ENCODE measurements at regions not wholly inside any gene's neighbourhood (a gene's known extent, or its start where the extent isn't known, plus 50 kb on each side); places are given as distances from the start of the nearest gene placed in this dataset.

DNA sequence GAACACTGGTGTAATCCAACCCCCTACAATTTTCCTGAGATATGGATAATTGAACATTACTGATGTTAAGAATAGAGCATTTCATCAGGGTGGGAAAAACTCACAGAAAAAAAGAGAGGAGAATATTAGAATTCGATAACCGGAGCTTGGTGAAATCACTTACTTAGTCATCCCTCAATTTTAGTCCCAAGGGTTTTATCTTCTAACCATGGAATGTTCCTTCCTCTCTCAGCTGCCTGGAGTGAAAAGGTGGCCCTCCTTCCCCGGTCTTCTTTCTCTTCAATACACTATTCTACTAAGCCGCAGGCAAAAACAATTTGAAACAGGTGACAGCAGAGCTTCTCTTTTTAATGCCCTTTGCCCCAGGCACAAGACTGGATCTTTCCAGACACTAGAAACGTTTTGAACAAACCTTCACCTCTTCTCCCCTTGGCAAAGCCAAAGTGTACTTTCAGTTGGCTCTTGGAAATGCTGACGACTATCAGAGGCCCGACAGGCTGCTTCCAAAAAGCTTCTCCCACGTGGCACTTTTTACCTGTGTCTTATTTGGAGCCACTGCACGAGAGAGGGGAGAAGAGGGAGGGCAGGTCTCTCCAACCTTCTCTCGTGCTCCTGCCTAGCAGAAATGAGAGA lies 543.9 kb downstream of the TLE1 start:
- no TSS peak for BruUV-seq (replicated peaks)
- in situ Hi-C loops (cut with MboI) = no loop called here
- no peaks in the 10 kb centered on the region for H4K20me1 ChIP-seq (ENCODE audit: control insufficient read depth, insufficient read depth)
- no peaks in the 10 kb centered on the region for H3K4me1 ChIP-seq (ENCODE audit: control insufficient read depth, insufficient read depth, low read length)
- DNase-seq (ENCODE audit: low read depth, low spot score) (no peak), FAIRE-seq (no peak), ATAC-seq (no peak)
- ChIA-PET CTCF (no interaction called here), SMC1A (ENCODE audit: uncharacterized antibody, unreplicated experiment) (no interaction called here), POLR2A (no interaction called here), RAD21 (ENCODE audit: unreplicated experiment) (no interaction called here)
- no peak overlapping the region for H3K4me3 ChIP-seq
- no peaks in the 10 kb centered on the region; the same call in 2 of the 3 replicates for H3K9me3 ChIP-seq (replicated peaks; ENCODE audit: control insufficient read depth, insufficient read depth, low read length)
- H3K79me2 ChIP-seq (ENCODE audit: control insufficient read depth, insufficient read depth, low read length) = no peaks in the 10 kb centered on the region
- intact Hi-C loops (cut with micrococcal nuclease; ENCODE audit: unreplicated experiment) = no loop called here
- H2AFZ ChIP-seq (ENCODE audit: control insufficient read depth, low read depth, low read length) = no peak overlapping the region
- no peak overlapping the region for H3K27ac ChIP-seq (ENCODE audit: control insufficient read depth, insufficient read depth)
- H3K36me3 ChIP-seq (ENCODE audit: control insufficient read depth in 2 of 2, insufficient read depth in 2 of 2, low read length in 1 of 2) = no peaks in the 10 kb centered on the region
- H3K27me3 ChIP-seq (replicated peaks in 1 of 2; ENCODE audit: control insufficient read depth in 2 of 2, insufficient read depth in 2 of 2, low read length in 1 of 2) = no peaks in the 10 kb centered on the region
- no peak overlapping the region for H3K9ac ChIP-seq (ENCODE audit: control insufficient read depth, insufficient read depth, low read length)
- 30% methylated on average over 10 of the region's 10 CpGs for WGBS (ENCODE audit: insufficient coverage, insufficient replicate concordance, low lambda C conversion rate, missing lambda C conversion rate)
- no peak overlapping the region for H3K4me2 ChIP-seq (ENCODE audit: control insufficient read depth, insufficient read depth)
- no peak for TF ChIP-seq RBBP5 (conservative IDR thresholded peaks at IDR 0.05)
- TF ChIP-seq, protein P1, sequence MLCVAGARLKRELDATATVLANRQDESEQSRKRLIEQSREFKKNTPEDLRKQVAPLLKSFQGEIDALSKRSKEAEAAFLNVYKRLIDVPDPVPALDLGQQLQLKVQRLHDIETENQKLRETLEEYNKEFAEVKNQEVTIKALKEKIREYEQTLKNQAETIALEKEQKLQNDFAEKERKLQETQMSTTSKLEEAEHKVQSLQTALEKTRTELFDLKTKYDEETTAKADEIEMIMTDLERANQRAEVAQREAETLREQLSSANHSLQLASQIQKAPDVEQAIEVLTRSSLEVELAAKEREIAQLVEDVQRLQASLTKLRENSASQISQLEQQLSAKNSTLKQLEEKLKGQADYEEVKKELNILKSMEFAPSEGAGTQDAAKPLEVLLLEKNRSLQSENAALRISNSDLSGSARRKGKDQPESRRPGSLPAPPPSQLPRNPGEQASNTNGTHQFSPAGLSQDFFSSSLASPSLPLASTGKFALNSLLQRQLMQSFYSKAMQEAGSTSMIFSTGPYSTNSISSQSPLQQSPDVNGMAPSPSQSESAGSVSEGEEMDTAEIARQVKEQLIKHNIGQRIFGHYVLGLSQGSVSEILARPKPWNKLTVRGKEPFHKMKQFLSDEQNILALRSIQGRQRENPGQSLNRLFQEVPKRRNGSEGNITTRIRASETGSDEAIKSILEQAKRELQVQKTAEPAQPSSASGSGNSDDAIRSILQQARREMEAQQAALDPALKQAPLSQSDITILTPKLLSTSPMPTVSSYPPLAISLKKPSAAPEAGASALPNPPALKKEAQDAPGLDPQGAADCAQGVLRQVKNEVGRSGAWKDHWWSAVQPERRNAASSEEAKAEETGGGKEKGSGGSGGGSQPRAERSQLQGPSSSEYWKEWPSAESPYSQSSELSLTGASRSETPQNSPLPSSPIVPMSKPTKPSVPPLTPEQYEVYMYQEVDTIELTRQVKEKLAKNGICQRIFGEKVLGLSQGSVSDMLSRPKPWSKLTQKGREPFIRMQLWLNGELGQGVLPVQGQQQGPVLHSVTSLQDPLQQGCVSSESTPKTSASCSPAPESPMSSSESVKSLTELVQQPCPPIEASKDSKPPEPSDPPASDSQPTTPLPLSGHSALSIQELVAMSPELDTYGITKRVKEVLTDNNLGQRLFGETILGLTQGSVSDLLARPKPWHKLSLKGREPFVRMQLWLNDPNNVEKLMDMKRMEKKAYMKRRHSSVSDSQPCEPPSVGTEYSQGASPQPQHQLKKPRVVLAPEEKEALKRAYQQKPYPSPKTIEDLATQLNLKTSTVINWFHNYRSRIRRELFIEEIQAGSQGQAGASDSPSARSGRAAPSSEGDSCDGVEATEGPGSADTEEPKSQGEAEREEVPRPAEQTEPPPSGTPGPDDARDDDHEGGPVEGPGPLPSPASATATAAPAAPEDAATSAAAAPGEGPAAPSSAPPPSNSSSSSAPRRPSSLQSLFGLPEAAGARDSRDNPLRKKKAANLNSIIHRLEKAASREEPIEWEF (IDR thresholded peaks at IDR 0.05; ENCODE audit: insufficient replicate concordance, low read depth, low read length) = no peak
- no peak for TF ChIP-seq CHD4 (IDR thresholded peaks at IDR 0.05)
- TF ChIP-seq ETV6 (conservative IDR thresholded peaks at IDR 0.05 in 1 of 2, IDR thresholded peaks at IDR 0.05 in 1 of 2; ENCODE audit: borderline replicate concordance in 1 of 2, low read depth in 1 of 2) = no peak
- no peak for TF ChIP-seq CBFB (IDR thresholded peaks at IDR 0.05; ENCODE audit: low read depth)
- TF ChIP-seq RB1 (IDR thresholded peaks at IDR 0.05; ENCODE audit: borderline replicate concordance) = no peak
- TF ChIP-seq, protein P2, sequence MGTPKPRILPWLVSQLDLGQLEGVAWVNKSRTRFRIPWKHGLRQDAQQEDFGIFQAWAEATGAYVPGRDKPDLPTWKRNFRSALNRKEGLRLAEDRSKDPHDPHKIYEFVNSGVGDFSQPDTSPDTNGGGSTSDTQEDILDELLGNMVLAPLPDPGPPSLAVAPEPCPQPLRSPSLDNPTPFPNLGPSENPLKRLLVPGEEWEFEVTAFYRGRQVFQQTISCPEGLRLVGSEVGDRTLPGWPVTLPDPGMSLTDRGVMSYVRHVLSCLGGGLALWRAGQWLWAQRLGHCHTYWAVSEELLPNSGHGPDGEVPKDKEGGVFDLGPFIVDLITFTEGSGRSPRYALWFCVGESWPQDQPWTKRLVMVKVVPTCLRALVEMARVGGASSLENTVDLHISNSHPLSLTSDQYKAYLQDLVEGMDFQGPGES (IDR thresholded peaks at IDR 0.05) = no peak
- no peak for TF ChIP-seq NFIC (IDR thresholded peaks at IDR 0.05; ENCODE audit: low read depth, low read length)
- no peak for TF ChIP-seq NBN (IDR thresholded peaks at IDR 0.05)
- TF ChIP-seq, protein P3, sequence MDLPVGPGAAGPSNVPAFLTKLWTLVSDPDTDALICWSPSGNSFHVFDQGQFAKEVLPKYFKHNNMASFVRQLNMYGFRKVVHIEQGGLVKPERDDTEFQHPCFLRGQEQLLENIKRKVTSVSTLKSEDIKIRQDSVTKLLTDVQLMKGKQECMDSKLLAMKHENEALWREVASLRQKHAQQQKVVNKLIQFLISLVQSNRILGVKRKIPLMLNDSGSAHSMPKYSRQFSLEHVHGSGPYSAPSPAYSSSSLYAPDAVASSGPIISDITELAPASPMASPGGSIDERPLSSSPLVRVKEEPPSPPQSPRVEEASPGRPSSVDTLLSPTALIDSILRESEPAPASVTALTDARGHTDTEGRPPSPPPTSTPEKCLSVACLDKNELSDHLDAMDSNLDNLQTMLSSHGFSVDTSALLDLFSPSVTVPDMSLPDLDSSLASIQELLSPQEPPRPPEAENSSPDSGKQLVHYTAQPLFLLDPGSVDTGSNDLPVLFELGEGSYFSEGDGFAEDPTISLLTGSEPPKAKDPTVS (IDR thresholded peaks at IDR 0.05; ENCODE audit: low read depth, low read length) = no peak
- TF ChIP-seq ZBED1 (IDR thresholded peaks at IDR 0.05; ENCODE audit: borderline replicate concordance) = no peak
- TF ChIP-seq IKZF1 (conservative IDR thresholded peaks at IDR 0.05) = no peak
- TF ChIP-seq MXI1 (IDR thresholded peaks at IDR 0.05; ENCODE audit: low read depth, low read length) = no peak
- TF ChIP-seq ZNF622 (IDR thresholded peaks at IDR 0.05) = no peak
- TF ChIP-seq CBX3 (IDR thresholded peaks at IDR 0.05; ENCODE audit: borderline replicate concordance, low read depth) = no peak
- no peak for TF ChIP-seq ZNF24 (IDR thresholded peaks at IDR 0.05)

Data from GM12878 (cell line).